ENCODE measurements at regions not wholly inside any gene's neighbourhood (a gene's known extent, or its start where the extent isn't known, plus 50 kb on each side); places are given as distances from the start of the nearest gene placed in this dataset.

DNA sequence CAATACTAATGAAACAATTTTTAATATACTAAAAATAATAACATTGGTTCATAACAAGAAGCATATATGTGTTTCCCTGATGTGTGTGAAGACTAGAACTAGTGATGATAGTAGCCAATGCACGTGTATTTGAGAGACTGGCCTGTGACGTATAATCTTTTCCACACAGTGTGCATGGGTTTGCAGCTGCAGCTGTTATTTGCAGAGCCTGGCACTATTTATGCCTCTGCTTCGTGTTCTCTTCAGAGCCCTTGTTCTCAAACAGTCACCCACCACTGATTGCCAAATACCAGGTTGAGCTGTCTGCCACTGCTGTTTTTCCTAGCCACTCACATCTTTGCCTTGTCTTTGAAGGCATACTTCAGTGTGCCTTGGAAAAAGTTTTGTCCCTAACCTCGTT, 531.7 kb downstream of the ETV1 start:
- TF ChIP-seq, protein P1, sequence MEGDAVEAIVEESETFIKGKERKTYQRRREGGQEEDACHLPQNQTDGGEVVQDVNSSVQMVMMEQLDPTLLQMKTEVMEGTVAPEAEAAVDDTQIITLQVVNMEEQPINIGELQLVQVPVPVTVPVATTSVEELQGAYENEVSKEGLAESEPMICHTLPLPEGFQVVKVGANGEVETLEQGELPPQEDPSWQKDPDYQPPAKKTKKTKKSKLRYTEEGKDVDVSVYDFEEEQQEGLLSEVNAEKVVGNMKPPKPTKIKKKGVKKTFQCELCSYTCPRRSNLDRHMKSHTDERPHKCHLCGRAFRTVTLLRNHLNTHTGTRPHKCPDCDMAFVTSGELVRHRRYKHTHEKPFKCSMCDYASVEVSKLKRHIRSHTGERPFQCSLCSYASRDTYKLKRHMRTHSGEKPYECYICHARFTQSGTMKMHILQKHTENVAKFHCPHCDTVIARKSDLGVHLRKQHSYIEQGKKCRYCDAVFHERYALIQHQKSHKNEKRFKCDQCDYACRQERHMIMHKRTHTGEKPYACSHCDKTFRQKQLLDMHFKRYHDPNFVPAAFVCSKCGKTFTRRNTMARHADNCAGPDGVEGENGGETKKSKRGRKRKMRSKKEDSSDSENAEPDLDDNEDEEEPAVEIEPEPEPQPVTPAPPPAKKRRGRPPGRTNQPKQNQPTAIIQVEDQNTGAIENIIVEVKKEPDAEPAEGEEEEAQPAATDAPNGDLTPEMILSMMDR (IDR thresholded peaks at IDR 0.05), result no peak
- TF ChIP-seq POLR2A (IDR thresholded peaks at IDR 0.05), result no peak
